H9 (cell line): ENCODE measurements at regions not wholly inside any gene's neighbourhood (a gene's known extent, or its start where the extent isn't known, plus 50 kb on each side); places are given as distances from the start of the nearest gene placed in this dataset.

ENCODE experiments used
- DNase-seq: peaks from one replicate; pipeline ENCODE4 v3.0.0-alpha.2; 2017
- H2AFZ ChIP-seq: one replicate; pipeline ENCODE4 v1.6.1; 2013; ENCODE audit warnings: mild to moderate bottlenecking, low read length, control low read depth, moderate library complexity
- H2AK5ac ChIP-seq: 2 replicates; pipeline ENCODE4 v1.6.1; 2013; ENCODE audit warnings: low read length, control low read depth, mixed read lengths; ENCODE audit not compliant: insufficient read length
- H2BK120ac ChIP-seq: one replicate; pipeline ENCODE4 v1.6.1; 2013; ENCODE audit warnings: low read depth, mild to moderate bottlenecking, low read length, control low read depth, inconsistent platforms; ENCODE audit not compliant: poor library complexity, severe bottlenecking
- H2BK12ac ChIP-seq: 2 replicates; pipeline ENCODE4 v1.6.1; 2013; ENCODE audit warnings: low read length, control low read depth, mixed read lengths, low read depth; ENCODE audit not compliant: insufficient read length
- H2BK15ac ChIP-seq: 2 replicates; pipeline ENCODE4 v1.6.1; 2013; ENCODE audit warnings: low read depth, low read length, control low read depth
- H2BK20ac ChIP-seq: one replicate; pipeline ENCODE4 v1.6.1; 2013; ENCODE audit warnings: low read depth, mild to moderate bottlenecking, low read length, control low read depth, inconsistent platforms; ENCODE audit not compliant: poor library complexity, severe bottlenecking
- H2BK5ac ChIP-seq: 2 replicates; pipeline ENCODE4 v1.6.1; 2013; ENCODE audit warnings: low read length, control low read depth, mixed read lengths; ENCODE audit not compliant: insufficient read length
- H3K14ac ChIP-seq: 2 replicates; pipeline ENCODE4 v1.6.1; 2013; ENCODE audit warnings: low read length, control low read depth; ENCODE audit not compliant: insufficient read depth
- H3K18ac ChIP-seq: 2 replicates; pipeline ENCODE4 v1.6.1; 2013; ENCODE audit warnings: low read depth, mild to moderate bottlenecking, mixed read lengths, low read length, control low read depth; ENCODE audit not compliant: insufficient read length
- H3K23ac ChIP-seq: 2 replicates; pipeline ENCODE4 v1.6.1; 2013; ENCODE audit warnings: low read length, control low read depth, mixed read lengths, low read depth; ENCODE audit not compliant: insufficient read length
- H3K23me2 ChIP-seq: 2 replicates; pipeline ENCODE4 v1.6.1; 2013; ENCODE audit warnings: low read depth, mild to moderate bottlenecking, mixed read lengths, low read length, control low read depth; ENCODE audit not compliant: insufficient read length, poor library complexity, severe bottlenecking
- H3K27ac ChIP-seq: 2 replicates; pipeline ENCODE4 v1.5.1; 2013; ENCODE audit warnings: low read length, control low read depth, mixed read lengths, low read depth; ENCODE audit not compliant: insufficient read length
- H3K27me3 ChIP-seq: 2 replicates; pipeline ENCODE4 v1.6.1; 2013; ENCODE audit warnings: low read length, control low read depth, inconsistent platforms; ENCODE audit not compliant: insufficient read depth
- H3K4ac ChIP-seq: 2 replicates; pipeline ENCODE4 v1.6.1; 2013; ENCODE audit warnings: low read depth, mild to moderate bottlenecking, control low read depth, inconsistent platforms, low read length, moderate library complexity
- H3K4me1 ChIP-seq: 2 replicates; pipeline ENCODE4 v1.6.1; 2013; ENCODE audit warnings: low read length, control low read depth, inconsistent platforms; ENCODE audit not compliant: insufficient read depth
- H3K4me2 ChIP-seq: 2 replicates; pipeline ENCODE4 v1.6.1; 2013; ENCODE audit warnings: low read length, control low read depth, mixed read lengths; ENCODE audit not compliant: insufficient read length, insufficient read depth
- H3K56ac ChIP-seq: 2 replicates; pipeline ENCODE4 v1.6.1; 2013; ENCODE audit warnings: low read depth, mild to moderate bottlenecking, mixed read lengths, low read length, control low read depth; ENCODE audit not compliant: insufficient read length
- H3K79me1 ChIP-seq: 2 replicates; pipeline ENCODE4 v1.6.1; 2013; ENCODE audit warnings: low read depth, mild to moderate bottlenecking, moderate library complexity, low read length, control low read depth, inconsistent platforms; ENCODE audit not compliant: insufficient read depth, poor library complexity, severe bottlenecking
- H3K79me2 ChIP-seq: 2 replicates; pipeline ENCODE4 v1.6.1; 2013; ENCODE audit warnings: low read length, control low read depth, inconsistent platforms; ENCODE audit not compliant: insufficient read depth
- H3K9ac ChIP-seq: 2 replicates; pipeline ENCODE4 v1.6.1; 2013; ENCODE audit warnings: low read length, control low read depth, mixed read lengths; ENCODE audit not compliant: insufficient read length; ENCODE audit errors: extremely low read depth
- H3K9me3 ChIP-seq: one replicate; pipeline ENCODE4 v1.6.1; 2013; ENCODE audit warnings: low read depth, low read length, inconsistent platforms; ENCODE audit not compliant: control insufficient read depth
- H3T11ph ChIP-seq: one replicate; pipeline ENCODE4 v1.6.1; 2013; ENCODE audit warnings: mild to moderate bottlenecking, low read length, control low read depth, inconsistent platforms
- H4K20me1 ChIP-seq: one replicate; pipeline ENCODE4 v1.6.1; 2013; ENCODE audit not compliant: control insufficient read depth, insufficient read length, insufficient read depth
- H4K5ac ChIP-seq: 2 replicates; pipeline ENCODE4 v1.6.1; 2013; ENCODE audit warnings: low read depth, mild to moderate bottlenecking, mixed read lengths, low read length, control low read depth; ENCODE audit not compliant: insufficient read length
- H4K8ac ChIP-seq: replicated peaks from 2 replicates; pipeline ENCODE4 v1.6.1; 2013; ENCODE audit warnings: low read length, control low read depth, mixed read lengths, low read depth; ENCODE audit not compliant: insufficient read length
- H4K91ac ChIP-seq: 2 replicates; pipeline ENCODE4 v1.6.1; 2013; ENCODE audit warnings: low read depth, mild to moderate bottlenecking, moderate library complexity, mixed read lengths, low read length, control low read depth; ENCODE audit not compliant: insufficient read length
- H3K27ac Mint-ChIP-seq, 3 experiments: 2 replicates in 2 of 3; 3 replicates in 1 of 3; pipeline ENCODE4 v1.8.0; 2020 to 2021; ENCODE audit warnings: mixed read lengths in 3 of 3, mild to moderate bottlenecking in 1 of 3, moderate library complexity in 1 of 3
- H3K27me3 Mint-ChIP-seq: 2 replicates; pipeline ENCODE4 v1.8.0; 2021; ENCODE audit warnings: low read depth, mild to moderate bottlenecking, moderate library complexity, mixed read lengths
- H3K36me3 Mint-ChIP-seq, 3 experiments: 2 replicates in 2 of 3; 3 replicates in 1 of 3; pipeline ENCODE4 v1.8.0; 2020 to 2021; ENCODE audit warnings: low read depth in 3 of 3, mixed read lengths in 3 of 3; ENCODE audit not compliant: insufficient read depth in 1 of 3
- H3K4me1 Mint-ChIP-seq, 2 experiments: 2 replicates each; pipeline ENCODE4 v1.8.0; 2020; ENCODE audit warnings: mixed read lengths in 2 of 2
- H3K4me3 Mint-ChIP-seq, 2 experiments: 2 replicates in 1 of 2; 3 replicates in 1 of 2; pipeline ENCODE4 v1.8.0; 2020 to 2021; ENCODE audit warnings: mild to moderate bottlenecking in 2 of 2, mixed read lengths in 2 of 2, moderate library complexity in 1 of 2
- H3K9me3 Mint-ChIP-seq, 2 experiments: 2 replicates in 1 of 2; 3 replicates in 1 of 2; pipeline ENCODE4 v1.8.0; 2020; ENCODE audit warnings: mild to moderate bottlenecking in 2 of 2, mixed read lengths in 2 of 2, moderate library complexity in 1 of 2
- CTCF ChIP-seq: fragments of 200-600 bp; sonication (generic); conservative IDR thresholded peaks from 3 replicates; pipeline ENCODE4 v1.8.0; 2021; ENCODE audit warnings: antibody characterized with exemption, mild to moderate bottlenecking
- WGBS: extraction: QIAGEN DNeasy Blood & Tissue Kit; methylation state at CpG from one replicate; pipeline ENCODE4 v1.1.7; 2013; ENCODE audit warnings: missing lambda C conversion rate, low lambda C conversion rate, mixed read lengths; ENCODE audit not compliant: insufficient read length; ENCODE audit errors: extremely low coverage; 5-methylcytosine and 5-hydroxymethylcytosine counted together

GRCh38 chr2:191577605-191578004 is 100.3 kb upstream of the NABP1 start:
- Histone ChIP-seq H3K23ac (no peak overlapping the region), H3K79me2 (no peaks in the 10 kb centered on the region), H2BK5ac (no peak overlapping the region), H3K4me1 (no peaks in the 10 kb centered on the region), H3K9me3 (no peaks in the 10 kb centered on the region), H3K56ac (no peak overlapping the region), H2AFZ (no peak overlapping the region), H3K79me1 (no peaks in the 10 kb centered on the region), H4K5ac (no peak overlapping the region), H3K27me3 (no peaks in the 10 kb centered on the region), H4K91ac (no peak overlapping the region), H2BK12ac (no peak overlapping the region), H3K18ac (no peak overlapping the region), H4K8ac (no peak overlapping the region), H3K14ac (no peak overlapping the region), H2BK15ac (no peak overlapping the region), H3K27ac (no peak overlapping the region), H3T11ph (no peak overlapping the region), H4K20me1 (no peaks in the 10 kb centered on the region), H3K9ac (no peak overlapping the region), H2BK20ac (no peak overlapping the region), H3K4me2 (no peak overlapping the region), H2AK5ac (no peak overlapping the region), H3K23me2 (no peaks in the 10 kb centered on the region), H3K4ac (no peak overlapping the region), H2BK120ac (no peak overlapping the region)
- Mint-ChIP-seq H3K4me1 (peaks cover 5 to 7% of the 10 kb centered on the region in 2 experiments; a peak in 3 of 4 replicates), H3K4me3 (no peak overlapping the region), H3K27ac (no peak overlapping the region), H3K9me3 (no peaks in the 10 kb centered on the region), H3K36me3 (no peaks in the 10 kb centered on the region), H3K27me3 (0 out of 2 replicates have a peak, but pooled peaks cover 2% of the 10 kb centered on the region)
- WGBS = no CpG with 5 or more reads among the region's 2 CpGs
- no peak for TF ChIP-seq CTCF
- no peak for DNase-seq
